DMS 273 treated with DMSO at 0.1 percent for 48 hours (cell line): ENCODE measurements at regions not wholly inside any gene's neighbourhood (a gene's known extent, or its start where the extent isn't known, plus 50 kb on each side); places are given as distances from the start of the nearest gene placed in this dataset.
"Not testable (repeated sequence)": the region's sequence is repeated elsewhere in the genome, so short reads cannot be mapped to it uniquely, and the experiment has no call there.

Experiments used
- DNase-seq: peaks from one replicate; lab custom pipeline; 2025; lab: John Stamatoyannopoulos, UW

DNA sequence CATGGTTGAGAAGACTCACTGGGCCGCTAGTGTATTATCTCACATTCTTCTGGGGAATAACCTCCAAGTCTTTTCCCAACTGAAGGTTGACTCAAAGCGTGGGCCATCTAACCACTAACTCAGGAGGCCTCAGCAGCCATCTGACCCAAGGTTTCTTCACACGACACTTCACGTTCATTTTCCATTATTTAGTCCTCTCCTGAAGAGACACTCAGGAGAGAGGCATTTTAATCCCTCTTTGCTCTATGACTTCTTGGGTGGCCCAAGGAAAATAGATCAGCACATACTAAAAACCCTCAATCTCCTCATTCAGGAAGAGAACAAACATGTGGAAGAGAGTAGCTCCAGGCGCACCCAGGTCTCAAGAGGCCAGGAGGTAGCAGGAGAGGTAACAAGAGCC, 252.8 kb upstream of the FOXF1 start:
- no peak for DNase-seq

DNA sequence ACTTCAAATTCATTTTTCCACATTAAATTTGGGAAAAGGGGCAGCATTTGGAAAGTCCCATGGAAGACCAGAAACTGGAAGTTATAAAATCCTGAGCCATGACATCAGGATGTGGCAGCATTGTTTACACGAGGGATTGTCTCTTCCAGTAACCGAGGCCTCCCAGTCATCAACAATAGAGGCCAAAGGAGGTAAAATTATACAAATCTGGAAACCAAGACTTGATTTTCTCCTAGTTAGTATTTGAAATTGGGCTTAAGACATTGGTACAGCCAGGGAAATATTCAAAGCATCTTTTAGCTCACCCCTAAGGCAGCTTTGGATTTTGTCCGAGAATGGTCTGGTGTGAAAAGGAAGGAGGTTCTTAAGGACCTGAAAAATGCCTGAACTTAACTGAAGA, 251.6 kb upstream of the FOXF1 start:
- DNase-seq: no peak

DNA sequence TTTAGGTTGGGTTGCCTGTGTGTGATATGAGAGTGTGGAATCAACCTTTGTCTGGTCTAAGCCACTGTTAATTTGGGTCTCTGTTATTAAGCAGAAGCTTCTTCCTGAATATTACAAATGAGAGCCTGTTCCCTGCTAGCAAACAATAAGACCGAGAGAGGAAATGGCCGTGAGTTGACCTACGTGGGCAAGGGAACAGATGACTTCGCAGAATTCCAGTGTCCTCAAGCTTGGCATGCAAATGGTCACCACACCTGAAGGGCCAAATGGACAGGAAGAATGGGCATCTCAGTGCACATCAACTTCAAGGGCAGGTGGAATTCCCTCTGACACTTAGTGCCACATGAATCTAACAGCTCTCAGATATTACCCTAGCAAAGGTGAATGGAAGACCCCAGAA, 250.8 kb upstream of the FOXF1 start:
- DNase-seq: no peak

DNA sequence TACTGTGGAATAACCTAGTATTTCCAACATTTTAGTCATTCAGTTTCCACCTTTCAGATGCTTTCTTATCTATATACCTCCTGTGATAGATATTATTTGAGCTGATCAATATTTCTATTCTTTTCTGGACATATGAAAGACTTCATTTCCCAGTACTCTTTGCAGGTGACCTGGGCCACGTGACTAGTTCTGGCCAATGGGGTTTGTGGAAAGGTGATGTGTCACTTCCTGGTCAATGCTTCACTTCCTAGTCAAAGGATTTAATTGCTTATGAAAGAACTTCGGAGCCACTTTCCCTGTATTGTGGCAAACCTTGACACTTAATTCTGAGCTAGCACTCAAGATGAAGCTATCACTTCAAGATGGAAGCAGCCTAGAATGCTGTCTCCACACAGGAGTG, 248.9 kb upstream of the FOXF1 start:
- no peak for DNase-seq

DNA sequence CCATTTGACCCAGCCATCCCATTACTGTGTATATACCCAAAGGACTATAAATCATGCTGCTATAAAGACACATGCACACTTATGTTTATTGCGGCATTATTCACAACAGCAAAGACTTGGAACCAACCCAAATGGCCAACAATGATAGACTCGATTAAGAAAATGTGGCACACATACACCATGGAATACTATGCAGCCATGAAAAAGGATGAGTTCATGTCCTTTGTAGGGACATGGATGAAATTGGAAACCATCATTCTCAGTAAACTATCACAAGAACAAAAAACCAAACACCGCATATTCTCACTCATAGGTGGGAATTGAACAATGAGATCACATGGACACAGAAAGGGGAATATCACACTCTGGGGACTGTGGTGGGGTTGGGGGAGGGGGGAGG, 242.7 kb upstream of the FOXF1 start:
- not testable (repeated sequence) for DNase-seq

DNA sequence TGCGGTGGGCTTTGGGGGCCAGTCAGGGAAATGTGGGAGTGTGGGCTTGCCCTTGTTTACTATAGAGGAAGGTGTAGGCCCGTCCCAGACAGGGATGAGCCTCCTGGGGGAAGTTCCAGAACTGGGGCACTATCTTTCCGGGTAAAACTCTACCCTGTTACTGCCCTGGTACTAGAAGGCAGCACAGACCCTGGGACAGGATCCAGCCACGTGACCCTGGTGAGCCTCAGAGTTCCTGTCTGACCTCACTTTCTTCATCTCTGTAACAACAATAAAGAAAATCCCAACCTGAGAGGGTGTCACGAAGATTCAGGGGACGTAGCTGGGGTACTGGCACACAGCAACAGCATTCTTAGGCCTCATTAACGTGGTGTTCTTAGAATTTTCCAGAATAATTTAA, 239.6 kb upstream of the FOXF1 start:
- no peak for DNase-seq

DNA sequence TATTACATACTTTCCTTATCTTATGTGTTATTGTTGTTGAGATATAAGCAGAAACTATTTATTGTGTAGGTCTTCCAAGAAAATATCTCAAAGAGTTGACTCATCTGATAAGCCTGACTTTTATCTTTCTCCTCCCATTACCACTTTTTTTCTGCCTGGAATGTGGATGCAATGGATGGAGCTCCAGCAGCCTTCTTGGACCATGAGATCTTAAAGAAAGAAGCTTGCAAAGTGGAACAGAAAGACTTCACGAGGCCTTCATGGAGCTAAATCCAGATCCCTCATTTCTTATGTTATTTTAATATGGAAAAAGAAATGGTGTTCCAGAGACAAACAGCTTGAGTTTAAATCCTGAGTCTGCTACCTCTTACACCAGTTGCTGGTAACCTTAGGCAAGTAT, 237.6 kb upstream of the FOXF1 start:
- no peak for DNase-seq

DNA sequence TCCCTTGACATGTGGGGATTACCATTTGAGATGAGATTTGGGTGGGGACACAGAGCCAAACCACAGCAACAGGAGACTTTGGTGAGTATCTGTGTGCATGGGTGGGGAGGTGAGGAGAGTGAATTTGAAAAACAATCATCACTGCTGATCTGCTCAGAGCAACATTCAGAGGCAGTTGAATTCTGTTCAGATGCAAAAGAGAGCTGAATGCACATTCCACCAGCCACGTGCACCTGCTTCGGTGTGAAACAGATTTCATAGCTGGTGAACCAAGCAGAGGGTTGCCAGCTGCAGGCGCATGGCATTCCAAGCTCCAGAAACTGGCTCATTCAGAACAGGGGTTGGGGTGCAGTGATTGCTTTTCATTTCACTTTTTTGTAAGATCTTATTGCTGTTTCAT, 233.1 kb upstream of the FOXF1 start:
- DNase-seq: no peak

DNA sequence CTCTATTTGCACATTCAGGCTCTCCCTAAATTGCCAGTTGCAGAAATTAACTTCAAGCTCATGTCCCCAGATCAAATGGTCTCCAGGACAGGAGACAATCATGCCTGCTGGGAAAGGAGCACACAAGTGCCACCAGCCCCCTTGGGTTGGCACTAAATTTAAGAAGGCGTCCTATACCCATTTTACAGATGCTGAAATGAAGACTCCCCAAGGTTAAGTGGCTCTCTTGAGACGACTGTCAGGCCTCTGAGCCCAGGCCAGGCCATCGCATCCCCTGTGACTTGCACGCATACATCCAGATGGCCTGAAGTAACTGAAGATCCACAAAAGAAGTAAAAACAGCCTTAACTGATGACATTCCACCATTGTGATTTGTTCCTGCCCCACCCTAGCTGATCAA, 232.5 kb upstream of the FOXF1 start:
- not testable (repeated sequence) for DNase-seq

DNA sequence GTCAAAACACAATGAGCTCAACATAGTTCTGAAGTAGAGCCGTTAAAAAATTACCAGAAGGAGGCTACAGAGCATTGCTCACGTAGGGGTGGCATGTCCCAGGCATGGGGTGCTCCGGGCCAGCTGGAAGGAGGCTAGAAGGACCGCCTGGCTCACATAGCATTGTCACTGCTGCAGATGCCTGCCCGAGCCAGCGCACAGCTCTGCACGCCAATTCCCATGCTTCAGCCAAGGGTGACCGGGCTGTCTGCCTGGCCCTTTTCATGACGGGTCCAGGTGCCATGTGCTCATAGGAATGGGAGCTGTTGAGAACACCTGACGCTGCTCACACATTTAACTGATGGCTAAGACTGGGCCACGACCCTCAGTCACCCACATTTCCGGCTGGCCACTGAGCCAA, 228.9 kb upstream of the FOXF1 start:
- no peak for DNase-seq

DNA sequence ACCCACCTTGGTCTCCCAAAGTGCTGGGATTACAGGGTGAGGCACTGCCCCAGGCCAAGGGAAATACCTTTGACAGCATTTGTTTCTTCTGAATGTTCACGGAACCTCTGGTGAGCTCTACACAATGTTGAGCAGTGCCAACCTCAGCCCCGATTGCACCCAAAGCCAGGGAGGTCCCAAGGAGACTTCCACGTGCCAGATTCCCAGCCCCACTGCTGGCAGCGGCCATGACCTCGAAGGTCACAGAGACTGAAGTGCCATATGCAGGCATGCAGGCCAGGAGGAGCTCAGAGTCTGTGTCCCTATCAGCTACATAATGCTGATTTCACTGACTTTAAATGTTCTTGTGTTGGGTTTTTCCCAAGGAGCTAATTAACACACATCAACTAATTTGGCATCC, 226.4 kb upstream of the FOXF1 start:
- DNase-seq: no peak

DNA sequence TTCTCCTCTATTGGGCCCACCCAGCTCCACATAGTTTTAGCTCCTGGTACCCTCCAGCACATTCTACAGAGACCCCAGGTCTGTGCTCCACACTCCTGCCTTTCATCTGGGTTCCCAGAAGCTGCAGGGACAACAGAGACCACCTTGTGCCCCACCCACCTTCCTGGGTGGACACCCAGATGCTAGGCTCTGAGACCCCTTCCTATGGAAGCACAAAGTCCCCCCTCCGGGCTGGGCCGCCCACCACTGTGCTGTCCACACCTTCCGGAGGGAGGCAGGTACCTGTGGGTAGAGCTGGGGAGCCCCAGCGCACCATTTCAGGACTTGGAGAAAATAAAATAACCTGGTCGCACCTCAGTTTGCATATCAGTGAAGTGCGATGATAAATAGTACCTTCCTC, 224.9 kb upstream of the FOXF1 start:
- no peak for DNase-seq

DNA sequence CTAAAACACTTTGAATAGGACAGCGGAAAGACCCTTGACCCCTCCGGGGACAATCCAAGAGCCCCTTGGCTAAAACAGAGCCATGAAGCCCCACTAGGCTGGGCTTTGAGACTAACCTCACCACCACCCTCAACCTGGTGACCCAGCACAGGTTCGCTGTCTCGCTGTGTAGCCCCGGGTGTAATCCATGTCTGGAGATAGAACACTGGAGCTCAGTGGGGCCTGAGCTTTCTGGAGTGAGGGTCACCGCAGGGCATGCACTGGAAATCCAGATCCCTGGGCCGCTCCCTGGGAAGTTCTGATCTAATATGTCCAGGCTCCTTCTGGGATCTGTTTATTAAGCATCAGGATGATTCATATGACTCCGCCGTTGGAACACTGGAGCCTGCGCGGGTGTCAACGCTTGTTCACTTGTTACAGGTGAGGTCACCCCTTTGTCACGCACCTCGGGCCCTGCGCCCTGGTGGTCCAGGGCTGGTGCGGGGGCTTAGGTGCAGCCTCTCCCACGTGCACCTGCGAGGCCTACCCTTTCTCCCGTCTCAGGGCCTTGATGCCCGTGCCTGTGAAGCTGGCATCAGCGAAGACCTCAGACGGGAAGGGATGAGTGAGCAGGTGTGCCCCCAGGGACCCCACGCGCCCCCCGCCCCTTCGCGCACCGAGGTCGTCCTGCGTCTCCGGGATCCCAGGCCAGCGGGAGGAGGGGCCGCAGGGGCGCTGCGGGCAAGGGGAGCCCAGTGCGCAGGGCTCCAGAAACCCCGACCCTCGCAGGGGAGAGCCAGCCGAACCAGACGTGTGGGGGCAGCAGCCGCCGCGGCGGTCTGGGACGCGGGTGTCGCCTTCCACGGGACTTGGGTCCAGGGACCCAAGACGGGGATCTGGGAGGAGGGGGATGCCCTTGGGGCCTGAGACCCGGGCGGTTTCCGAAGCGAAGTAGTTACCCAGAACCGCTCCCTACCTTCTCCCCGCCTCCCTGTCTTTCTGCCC, 224.1 kb upstream of the FOXF1 start:
- DNase-seq: no peak

DNA sequence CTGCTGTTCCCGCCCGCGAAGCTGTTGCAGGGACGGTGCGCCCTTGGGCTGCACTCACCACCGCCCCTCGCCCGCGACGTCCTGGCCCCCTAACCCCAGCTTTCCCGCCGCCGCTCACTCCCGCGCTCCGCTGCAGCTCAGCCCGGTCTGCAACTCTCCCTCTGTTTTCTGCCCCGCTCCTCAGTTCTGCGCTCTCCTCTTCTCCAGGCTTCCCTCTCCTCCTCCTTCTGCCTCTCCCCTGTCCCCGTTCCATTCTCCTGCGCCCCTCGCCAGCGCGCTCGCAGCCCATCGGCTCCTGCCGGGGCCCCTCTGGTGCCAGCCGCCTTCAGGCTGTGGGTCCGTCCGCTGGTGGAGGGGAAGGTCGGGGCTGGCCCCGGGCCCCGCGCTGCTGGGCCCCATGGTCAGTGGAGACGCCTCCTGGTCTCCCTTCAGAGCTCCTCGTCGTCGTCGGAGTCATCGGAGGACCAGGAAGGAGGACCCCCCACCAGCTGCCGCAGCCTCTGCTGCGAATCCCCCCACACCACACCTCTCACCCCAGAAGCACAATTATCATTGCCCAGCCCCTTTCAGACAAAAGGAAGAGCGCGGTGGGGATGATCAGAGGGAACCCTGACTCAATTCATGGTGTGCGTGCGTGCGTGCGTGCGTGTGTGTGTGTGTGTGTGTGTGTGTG, 223.2 kb upstream of the FOXF1 start:
- no peak for DNase-seq

DNA sequence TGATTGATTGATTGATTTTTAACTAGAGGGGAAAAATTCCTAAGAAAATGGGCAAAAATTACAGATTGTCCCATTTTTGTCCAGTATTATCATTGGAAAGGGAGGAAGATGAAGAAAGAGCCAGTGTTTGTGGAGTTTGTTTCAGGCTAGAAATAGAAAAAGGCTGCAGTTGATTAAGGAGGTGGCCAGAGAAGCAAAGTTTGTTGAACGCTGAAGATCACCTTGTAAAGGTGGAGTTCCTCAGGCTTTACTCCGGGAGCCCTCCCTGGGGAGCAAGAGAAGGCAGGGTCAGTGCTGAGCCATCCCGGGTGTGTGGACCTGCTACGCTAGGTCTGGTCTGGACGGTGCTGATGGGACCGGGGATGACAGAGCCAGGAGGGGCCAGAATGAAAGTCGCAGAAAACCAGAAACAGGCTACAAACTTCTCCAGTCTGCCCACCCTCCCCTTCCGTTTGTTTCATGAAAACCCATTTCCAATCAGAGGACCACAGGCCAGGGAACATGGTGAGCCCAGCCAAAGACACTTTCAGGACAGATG, 222.6 kb upstream of the FOXF1 start:
- DNase-seq: no peak

DNA sequence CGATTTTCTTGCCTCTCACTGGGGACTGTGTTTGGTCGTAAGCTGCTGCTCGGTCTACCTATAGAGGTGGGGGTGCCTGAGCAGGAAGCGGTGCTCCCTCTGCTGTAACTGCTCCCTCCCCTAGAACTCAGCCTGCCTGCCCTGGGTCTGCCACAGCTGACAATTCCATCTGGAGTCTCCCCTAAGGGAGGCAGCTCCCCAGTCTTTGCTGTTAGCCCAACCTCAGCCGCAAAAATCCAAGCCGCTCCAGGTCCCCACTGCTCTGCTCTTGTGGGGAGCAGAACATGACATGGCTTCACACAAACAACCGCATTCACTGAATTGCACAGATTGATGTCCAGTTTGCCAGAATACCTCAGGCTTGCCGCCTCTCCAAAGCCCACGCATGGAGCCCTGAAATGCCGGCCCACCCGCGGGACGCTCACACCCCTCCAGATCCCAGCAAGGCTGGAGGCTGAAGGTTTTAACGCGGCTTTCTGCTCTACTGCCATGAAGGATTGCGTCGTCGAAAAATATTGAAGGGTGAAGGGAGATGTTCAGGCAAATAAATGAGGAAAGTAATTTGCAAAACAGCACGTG, 221.5 kb upstream of the FOXF1 start:
- DNase-seq: no peak

DNA sequence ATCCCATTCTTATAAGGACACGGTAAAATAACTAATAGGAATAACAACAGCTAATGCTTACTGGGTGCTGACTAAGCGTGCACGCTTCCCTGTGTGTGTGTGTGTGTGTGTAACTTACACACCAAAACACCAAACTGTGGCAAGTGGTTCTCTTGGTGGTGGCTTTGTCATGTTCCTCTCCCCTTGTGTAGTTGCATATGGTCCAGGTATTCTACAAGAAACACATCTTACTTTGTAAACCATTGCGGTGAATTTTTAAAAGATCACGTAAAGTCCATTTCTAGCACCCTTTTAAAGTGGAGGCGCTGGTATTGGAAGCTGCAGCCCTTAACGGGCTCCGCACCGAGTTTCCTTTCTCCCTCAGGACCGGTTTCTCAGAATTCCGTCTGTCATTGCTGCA, 221.0 kb upstream of the FOXF1 start:
- DNase-seq: no peak

DNA sequence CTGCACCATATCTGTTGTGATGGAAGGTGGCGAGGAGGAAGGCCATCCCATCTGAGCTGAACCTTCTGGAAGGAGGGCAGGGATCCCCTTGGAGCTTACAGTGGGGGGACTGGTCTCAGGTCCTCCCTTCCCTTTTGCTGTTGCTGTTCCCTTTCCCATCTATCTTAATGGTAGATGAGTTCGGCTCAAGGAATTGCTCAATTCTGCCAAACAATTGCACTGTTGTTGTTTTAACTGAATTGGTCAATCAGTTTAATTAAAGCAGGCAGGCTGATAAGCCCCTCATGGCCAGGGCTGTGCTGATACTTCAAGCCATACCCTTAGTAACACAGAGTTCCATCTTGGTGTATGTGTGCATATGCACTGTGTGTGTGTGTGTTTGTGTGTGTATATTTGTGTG, 220.4 kb upstream of the FOXF1 start:
- DNase-seq: no peak

DNA sequence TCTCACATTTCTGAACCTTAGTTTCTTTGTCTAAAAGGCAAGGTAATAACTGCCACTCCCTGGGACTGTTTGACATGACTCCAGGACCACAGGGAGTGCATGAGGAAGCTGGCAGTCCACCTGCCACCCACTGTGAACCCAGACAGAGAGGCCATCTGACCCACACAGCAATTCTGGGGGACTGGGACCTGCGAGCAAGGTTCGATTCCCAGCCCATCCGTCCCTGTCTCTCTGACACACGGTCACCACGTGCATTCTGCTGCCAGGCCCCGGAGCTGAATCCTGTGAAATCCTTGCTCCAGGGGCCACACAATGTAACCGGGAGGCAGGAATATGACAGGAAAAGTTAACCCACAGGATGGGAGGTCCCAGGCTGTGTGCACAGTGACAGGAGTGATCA, 218.8 kb upstream of the FOXF1 start:
- no peak for DNase-seq

DNA sequence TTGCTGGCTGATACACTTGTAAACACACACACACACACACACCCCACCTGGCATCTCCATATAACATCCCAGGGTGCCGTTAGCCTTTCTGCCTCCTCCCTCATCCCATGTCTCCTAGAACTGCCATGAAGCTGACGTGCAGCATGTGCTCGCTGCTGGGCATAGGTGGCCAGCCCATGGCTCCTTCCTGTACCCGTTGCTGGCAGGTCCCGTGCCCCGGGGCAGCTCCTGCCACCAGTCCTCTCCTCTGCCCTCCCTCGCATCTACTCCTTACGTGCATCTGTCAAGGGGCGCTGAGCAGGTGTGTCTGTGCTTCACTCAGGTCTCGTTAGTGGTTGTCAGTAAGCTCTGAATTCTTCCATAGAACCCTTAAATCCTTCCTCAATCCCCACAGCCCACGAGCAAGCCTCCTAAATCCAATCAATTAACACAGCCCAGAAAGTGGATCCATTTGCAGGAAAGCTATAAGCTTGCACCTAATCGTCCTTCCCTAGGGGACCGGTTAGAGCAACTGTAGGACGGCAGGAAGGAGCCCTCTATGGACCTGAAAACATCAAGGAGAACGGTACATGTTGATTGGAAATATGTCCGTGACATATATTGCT, 218.1 kb upstream of the FOXF1 start:
- DNase-seq: no peak

DNA sequence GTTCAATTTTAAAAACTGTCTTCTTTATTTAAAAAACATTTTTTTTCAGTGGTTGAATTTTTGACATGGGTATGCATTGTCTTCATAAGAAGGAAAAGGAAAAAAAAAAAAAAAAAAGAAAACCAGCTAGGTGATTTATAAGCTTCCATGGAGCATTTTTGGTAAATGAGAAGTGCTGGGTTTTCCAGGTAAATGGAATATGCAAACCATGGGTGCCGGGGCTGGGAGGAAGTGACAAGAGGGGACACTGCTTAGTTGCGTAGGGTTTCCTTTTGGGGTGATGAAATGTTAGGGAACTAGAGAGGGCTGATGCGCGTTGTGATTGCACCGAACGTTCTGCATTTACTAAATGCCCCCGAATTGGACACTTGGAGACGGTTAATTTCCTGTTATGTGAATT, 217.4 kb upstream of the FOXF1 start:
- DNase-seq: no peak

DNA sequence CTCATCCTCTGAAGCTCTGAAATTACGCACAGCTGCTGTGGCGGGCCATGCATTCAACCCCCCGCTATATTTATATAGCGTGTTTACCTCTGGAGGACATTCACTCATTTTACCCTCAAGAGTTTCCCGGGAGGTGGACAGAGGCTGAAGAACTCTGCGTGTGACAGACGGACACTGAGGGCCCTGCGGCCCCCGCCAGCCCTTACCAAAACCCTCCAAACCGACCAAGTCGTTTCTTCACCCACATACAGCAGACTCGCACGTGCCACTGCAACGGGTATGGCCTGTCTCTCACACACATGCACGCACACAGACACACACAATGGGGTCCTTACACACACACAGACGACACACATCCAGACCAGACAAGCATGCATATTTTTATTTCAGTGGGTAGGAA, 216.4 kb upstream of the FOXF1 start:
- no peak for DNase-seq
